GM19463 (cell line): ENCODE measurements at regions not wholly inside any gene's neighbourhood (a gene's known extent, or its start where the extent isn't known, plus 50 kb on each side); places are given as distances from the start of the nearest gene placed in this dataset.

Source experiments
- ATAC-seq: cut with Tn5 transposase; IDR thresholded peaks from one replicate; pipeline ENCODE4 v1.9.1; 2021; ENCODE audit warnings: mild to moderate bottlenecking, moderate library complexity; ENCODE audit not compliant: unreplicated experiment

DNA sequence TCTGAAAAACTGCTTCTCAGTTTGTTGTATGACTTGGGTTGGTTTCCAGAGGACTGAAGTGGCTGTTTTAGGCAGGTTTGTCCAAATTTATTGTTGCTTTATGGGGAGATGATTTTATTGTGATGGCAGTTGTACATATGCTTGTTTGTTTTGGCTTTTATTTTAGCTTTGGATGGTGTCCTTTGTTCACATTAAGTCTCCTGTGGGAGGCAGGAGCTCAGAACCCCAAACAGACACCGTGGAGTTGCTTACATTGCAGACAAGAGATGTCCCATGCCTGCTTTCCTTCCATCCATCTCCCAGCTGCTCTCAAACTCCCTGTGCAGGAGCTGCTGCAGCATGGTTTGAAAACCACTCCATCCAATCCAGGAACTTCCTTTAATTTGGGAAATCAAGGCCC is 414.7 kb downstream of the LPIN1 start:
- no peak for ATAC-seq

DNA sequence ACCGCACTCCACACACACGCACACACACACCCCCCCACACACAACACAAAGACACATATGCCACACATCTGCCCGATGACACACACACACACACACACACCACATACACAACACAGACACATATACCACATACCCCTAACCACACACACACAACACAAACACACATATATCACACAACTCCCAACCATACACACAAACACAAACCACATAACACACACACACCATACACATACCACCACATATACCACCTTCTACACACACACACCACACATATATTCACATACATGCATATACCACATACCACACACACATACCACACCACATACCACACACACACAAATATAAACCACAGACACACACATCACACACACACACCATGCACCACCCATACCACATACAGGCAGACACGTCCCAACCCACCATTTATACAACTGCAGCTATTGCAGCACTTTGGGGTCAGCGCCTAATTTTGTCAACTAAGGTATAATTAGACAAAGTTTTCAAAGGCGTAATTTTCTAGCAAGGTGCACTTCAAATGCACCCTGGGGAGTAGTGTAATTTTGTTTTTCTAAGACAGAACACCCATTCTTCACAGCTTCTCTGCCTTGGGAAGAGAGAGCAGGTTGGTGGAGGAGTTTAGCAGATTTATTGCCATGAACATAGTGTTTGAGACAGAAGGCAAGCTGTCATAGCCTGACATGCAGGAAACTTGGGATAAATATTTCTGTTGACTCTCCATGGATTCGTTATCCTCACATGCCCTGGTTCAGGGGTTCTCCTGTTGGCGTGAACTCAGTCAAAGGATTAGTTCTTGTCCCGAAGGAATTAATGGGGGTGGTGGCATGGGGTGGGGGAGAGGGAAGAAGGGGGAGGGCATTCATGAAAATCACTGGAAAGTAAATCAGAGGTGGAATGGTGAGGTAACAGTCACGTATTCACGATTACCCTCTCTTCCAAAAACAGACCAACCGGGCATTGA is 416.1 kb downstream of the LPIN1 start:
- no peak for ATAC-seq

DNA sequence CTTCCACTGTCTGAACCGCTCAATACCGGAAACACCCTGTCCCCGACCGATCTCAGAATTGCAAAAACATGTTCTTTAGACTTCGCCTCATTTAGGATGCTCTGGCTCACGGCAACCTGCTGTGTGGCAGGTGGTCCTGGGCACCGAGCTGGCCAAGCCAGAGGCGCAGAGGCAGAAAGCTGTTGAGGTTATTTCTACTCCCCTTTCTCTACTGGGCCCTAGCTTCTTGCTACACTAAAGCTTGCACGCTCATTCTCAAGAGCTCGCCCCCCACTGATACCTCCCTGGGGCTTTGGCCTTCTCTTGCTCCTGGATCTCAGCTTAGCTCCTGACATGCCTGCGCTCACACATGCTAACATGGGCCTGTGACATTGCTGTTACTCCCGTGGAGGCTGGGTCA is 417.4 kb downstream of the LPIN1 start:
- no peak for ATAC-seq

DNA sequence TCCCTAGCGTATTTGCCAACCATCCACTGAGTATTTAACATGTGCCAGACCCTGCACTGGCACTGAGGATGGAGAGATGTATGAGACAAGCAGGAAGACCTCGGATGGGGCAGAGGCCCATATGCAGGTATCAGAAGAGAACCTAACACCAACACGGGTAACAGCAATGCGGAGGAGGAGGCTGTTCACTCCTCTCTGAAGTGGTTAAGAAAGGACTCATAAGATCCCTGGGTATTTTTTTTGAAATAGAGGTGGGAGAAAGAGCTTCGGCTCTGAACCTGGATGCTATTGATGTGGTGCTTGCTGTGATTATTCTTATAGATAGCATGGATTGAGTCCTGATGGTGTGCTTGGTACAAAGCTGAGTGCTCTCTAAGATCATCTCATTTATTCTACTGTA is 418.3 kb downstream of the LPIN1 start:
- ATAC-seq: no peak

DNA sequence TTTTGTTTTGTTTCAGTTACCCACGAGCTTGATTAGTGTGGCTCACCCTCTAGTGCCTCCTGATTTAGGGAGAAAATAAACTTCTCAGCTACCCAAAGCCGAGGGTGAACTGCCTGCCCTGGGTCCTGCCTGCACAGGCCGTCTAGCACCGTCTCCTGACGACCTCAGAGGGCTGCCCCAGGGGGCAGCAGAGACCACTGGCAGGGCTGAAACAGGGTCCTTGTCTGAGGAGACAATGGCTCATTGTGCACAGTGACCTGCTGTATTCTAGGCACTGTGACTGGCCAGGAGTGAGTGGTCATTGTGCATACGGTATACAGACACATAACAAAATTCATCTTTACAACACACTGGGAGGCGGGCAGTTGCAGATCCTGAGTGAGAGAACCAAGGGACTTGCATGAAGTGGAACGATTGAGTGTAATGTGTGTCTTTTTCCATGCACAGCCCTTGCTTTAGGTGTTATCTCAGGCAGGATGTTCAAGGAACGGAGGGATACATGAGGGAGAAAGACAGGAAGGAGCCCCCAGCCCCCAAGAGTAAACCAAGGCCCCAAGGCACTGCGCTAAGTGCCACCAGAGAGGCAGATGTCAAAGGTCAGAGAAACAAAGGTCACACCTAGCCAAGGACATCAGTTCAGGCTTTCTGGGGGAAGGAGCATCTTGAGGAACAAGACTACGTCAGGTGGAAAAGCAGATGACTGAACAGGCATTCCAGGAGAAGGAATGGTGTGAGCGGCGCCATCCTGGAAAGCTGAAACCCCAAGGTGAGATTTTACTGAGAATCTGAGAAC is 421.3 kb downstream of the LPIN1 start:
- ATAC-seq: no peak

DNA sequence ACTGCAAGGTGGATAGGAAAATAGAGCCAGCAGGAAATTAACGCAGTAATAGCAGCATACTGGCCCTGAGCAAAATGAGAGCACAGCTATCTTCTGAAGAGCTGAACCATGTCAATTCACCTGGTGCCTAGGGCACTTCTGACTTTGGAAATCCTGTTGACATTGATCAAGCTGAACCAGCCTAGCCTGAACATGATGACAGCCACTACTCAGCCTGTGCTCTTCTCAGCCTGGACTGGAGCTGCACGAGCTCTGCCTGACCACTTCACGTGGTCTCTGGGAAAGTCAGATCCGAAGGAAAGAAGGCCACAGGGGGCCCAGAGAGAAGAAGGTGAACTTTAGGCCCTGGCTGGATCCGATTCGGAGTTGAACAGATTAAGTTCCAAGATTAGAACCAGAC is 421.9 kb downstream of the LPIN1 start:
- no peak for ATAC-seq

DNA sequence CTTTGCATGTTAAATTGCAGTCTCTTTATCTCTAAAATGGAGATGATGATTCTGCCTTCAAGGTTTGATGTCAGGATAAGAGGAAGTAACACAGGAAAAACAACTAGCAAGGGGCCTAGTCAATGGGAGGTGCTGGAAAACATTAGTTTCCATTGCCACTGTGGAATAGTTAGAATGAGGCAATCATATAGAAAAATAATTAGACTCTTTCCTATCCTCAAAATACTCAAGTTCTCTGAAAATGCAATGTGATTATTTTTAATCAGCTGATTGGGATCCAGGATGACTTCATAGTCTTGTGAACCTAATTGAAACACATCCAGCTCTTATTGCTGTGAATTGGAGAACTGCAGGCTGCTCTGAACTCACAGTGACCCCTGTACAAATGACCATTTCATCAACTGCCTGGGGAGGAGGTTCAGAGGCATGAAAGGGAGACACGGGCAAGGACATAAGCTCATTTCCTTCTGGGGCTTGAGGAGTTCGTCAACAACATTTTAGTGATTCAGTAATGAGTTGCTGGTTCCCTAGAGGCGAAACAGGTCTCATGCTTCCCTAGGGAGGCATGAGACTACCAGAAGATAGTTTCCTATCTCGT is 422.5 kb downstream of the LPIN1 start:
- ATAC-seq: no peak

DNA sequence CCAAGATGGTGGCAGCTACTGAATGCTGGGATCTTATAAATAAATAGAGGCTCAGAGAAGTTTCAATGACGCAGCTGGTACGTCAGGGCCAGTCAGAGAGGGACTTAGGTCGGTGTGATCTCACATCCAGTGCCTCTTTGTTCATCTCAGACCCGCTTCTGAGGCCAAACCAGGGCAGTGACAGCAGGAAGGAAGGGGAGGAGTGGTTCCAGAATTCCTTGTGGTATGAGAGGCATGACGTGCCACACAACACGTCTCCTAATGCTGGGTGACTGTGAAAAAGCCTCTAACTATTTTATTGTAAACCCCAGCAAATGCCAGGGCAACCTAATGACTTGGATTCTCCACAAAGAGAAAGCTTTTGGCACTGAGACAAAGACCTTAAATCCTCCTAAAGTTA is 423.3 kb downstream of the LPIN1 start:
- ATAC-seq: no peak

DNA sequence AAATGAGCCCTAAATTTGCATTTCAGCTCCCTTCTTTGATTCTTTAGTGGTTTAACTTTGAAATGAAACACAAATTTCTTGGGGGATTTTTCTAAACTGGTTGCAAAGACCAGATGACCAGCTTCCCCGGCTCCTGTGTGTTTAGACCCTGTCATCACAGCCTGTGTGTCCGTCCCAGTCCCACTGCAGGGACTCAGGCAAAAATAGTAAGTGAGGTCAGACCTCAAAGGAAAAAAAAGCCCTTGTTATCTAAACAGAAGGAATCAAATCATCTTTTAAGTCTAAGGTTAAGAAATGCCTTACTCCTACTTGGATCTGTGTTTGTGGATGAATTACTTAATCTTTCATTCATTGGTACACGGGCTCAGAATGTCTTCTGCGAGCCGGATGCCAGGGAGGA is 423.7 kb downstream of the LPIN1 start:
- ATAC-seq: no peak

DNA sequence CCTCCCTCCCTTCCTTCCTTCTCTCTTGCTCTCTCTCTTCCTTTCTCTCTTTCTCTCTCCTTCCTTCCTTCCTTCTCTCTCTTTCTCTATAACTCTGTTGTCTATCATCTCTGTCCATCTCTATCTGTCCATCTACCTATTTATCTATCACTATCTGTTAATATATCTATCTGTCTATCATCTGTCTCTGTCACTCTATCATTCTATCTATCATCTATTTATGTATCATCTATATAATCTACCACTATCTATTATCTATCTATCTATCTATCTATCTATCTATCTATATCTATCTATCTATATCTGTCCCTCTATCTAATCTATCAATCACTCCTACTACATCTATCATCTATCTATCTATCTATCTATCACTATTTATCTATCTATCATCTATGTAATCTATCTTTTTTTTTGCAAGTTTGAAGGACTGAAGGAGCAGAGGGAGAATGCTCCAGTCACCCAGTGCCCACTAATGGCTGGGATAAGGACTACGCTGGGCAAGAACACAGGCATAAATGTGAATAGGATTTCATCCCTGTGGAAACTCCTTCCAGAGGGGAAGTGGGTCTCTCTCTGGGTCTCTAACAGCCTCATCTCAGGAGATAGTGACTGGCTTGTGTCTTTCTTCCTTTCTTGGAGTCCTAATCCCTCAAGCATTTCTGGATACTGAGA is 427.0 kb downstream of the LPIN1 start:
- no peak for ATAC-seq

DNA sequence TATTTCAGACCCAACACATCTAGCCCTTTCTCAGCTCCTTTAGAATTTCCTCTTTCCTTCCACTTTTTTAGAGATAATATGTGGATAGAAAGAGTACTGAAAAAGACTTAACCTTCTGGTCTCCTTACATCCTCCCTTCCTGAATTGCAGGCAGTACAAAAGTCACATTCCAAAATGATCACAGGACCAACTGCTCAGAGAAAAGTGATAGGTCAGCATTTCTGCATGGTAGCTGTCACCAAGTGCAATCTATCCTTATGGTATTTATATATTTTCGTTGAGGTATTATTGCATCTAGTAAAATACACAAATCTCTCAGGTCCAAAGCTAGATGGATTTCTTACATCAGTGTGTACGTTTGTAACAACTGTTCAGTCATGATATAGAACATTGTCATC is 427.5 kb downstream of the LPIN1 start:
- ATAC-seq: no peak

DNA sequence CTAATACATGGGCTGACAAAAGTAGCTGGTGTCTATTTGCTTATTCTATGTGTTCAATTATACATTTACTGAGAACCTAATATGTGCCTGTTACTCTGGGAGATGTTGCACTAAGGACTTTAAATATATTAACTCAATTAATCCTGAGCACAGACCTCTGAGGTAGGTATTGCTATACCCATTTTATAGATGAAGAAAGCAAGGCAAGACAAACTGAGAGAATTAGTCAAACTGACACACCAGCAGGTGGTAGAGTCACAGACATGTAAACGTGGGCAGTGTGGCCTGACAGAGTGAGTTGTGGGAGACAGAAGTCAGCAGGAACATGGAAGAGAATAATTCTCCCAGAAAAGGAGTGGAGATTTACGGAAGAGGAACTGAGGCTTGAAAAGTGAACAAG is 428.9 kb downstream of the LPIN1 start:
- no peak for ATAC-seq

DNA sequence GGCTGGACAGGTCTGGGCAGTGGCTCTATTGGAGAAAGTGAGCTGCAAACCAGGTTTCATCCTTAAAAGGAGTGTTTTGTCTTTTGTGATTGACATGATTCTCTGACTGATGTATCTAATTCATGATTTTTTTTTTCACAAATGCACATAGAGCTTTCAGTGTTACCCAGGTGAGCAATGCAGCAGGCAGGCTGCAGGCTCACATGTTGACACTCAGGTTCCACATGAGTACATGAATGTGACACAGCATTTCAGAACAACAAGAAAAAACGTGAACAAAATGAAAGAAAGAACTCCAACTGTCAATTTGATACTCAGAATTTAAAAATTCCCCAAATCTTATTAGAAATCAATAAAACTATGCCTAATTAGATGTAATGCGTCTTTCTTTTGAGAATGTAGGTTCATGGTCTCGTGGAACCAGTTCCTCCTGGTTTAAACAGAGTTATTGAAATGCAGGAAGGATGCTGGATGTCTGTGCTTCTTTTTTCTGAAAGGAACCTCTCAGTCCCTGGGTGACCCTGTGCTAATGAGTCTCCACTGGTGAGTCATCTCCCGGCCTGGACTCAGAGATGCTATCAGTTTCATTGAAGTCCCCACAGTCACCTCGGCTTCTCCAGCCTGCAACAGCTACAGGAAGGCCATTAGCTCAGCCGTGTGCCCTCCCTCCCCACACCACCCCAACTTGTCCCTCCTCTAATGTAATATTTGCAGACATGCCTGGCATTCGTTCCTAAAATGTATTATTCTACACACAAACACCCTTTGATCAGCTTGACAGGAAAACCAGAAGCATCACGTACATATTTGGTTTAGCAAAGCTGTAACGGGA is 430.4 kb downstream of the LPIN1 start:
- peak; percentile 89 for ATAC-seq

DNA sequence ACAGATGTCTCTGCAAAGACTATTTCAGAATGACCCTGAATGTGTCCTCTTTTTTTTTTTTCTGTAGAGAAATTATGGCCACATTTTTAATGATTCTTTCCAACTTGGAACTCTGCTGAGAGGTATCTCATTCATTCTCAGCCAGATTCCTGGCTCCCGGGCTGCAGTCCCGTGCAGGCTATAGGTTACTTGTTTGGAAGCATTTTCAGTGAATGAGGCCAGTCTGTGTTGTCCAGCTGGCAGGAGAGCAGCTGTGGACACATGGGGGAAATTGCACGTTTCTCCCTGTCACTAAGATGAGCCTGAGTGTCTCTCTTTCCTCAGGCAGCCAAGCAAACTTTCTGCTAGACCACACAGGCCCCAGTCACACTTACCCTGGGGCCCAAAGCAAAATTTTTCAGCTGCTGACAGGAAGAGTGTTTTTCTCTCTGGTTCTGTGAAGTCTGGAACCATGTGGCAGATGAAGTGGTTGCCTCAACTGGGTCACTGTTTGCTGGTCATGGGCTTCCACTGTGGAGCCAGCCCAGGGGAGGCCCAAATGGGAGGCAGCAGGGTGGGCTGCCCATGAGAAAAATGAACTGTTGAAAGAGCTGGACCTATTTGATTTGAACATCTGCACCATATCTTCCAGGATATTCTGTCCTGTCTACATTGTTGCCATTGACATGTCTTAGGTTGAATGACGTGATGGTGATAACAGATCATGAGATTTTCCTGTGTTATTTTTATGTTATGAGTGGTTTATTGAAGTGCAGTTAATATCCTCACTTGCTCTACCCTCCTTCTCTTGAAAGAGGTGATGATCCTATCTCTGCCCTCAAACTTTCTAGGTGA is 431.2 kb downstream of the LPIN1 start:
- ATAC-seq: peak; percentile 65

DNA sequence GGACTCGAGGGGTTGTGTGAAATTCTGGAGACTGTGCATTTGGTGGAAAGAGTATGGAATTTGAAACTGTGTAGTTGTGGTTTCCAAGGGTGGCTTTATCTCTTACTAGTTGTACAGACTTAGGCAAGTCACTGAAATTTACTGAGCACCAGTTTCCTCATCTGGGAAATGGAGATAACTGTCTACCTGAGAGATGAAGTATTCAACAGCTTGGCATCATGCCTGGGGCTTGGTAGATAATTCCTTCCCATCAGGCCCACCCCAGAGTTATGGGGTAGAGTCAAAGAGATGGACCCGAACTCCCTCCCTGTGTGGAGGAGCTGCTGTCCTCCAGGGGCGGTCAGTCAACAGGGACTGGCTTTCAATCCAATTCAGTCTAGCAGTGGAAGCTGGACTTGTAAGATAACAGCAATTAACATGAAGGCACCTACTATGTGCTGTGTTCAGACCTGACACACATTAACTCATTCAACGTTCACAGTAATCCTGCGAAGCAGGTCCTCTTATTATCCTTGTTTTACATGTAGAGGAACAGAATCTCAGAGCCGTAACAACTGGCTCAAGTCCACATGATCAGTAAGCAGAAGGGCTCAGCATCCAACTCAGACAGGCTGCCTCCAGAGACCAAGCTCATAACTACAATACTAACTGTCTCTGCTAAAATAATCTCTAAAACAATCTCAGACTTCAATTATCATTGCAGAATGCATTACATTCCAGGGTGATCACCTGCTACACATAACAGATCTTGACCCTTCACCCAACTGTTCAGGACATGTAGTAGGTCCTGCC is 432.1 kb downstream of the LPIN1 start:
- ATAC-seq: no peak

DNA sequence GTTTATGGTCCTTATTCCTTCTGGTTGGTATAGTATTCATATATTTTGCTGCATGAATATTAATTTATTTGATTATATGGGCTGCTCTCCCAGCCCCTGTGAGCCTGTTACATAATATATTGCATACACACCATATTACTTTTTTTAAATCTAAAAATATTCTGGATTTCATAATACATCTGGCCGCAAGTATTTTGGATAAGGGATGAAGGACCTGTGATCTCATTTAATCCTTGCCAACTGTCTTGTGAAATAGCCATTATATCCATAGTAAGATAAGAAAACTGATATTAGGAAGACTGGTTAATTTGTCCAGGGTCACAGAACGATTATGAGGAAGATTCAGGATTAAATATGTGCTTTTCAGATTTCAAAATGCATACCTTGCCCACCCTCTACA is 433.6 kb downstream of the LPIN1 start:
- ATAC-seq: no peak

DNA sequence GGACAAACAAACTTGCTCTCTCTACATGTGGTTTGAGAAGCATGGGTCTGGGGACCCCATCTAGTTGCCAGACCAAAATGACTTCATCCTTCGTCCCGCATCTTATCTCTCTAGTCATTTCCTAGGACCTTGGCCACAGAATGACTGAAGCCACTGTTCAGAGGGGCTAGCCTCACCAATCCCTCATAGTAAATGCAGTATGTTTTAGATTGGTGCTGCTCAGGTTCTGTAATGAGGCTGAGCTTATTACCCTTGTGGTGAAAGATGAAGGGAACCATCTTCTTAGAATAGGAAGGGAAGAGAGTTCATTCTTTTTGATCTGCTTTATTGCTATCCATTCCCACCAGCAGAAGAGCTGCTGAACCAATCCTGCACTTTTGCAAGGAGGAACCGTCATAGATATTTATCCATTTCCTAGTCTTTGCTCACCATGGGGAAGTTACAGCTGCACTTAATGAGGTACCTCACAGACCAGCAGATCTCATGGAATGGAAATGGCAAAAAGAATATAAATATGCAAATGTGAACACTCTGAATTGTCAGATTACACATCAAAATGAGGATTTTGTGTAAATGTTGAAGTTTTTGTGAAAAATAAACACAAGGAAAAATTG is 436.7 kb downstream of the LPIN1 start:
- no peak for ATAC-seq

DNA sequence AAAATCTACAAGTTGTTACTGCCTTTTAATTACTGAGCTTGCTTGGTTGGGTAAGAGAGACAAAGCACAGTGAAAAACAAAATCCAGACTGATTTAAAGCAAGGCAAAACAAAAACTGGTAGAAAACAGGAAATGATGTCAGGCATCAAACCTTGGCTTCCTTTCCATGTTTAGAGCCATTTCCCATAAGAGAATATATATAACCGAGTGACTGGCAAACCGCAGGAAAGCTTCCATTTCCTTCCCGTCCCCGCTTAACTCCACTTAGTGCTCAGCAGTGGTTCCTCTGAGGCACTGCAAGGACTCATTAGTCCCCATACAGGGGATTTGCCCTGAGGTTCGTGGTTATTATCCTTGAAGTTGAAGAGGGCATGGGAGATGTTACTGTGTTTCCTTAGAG is 446.3 kb downstream of the LPIN1 start:
- ATAC-seq: no peak
